Spinal cord (tissue), 9 donors: ENCODE measurements at regions not wholly inside any gene's neighbourhood (a gene's known extent, or its start where the extent isn't known, plus 50 kb on each side); places are given as distances from the start of the nearest gene placed in this dataset.
A peak's percentile ranks its signal among the peaks of the same experiment; 100 is the strongest.

ENCODE experiments used
- DNase-seq, 6 donors: peaks; one replicate each; pipeline versions ENCODE4 v3.0.0 to v3.0.0-alpha.2; 2013 to 2015; ENCODE audit warnings: low spot score in 6 of 6, low read depth in 4 of 6
- H3K27ac ChIP-seq: one replicate; pipeline ENCODE4 v1.5.1; 2013; ENCODE audit warnings: low read depth, low read length, control low read depth
- H3K27me3 ChIP-seq: one replicate; pipeline ENCODE4 v1.6.1; 2013; ENCODE audit warnings: low read length; ENCODE audit not compliant: control insufficient read depth, insufficient read depth
- H3K36me3 ChIP-seq: one replicate; pipeline ENCODE4 v1.6.1; 2013; ENCODE audit warnings: low read length; ENCODE audit not compliant: control insufficient read depth, insufficient read depth
- H3K4me1 ChIP-seq: one replicate; pipeline ENCODE4 v1.6.1; 2013; ENCODE audit warnings: low read length; ENCODE audit not compliant: control insufficient read depth, insufficient read depth
- H3K4me3 ChIP-seq: one replicate; pipeline ENCODE4 v1.5.1; 2013; ENCODE audit warnings: low read depth, low read length, control low read depth
- H3K9me3 ChIP-seq: one replicate; pipeline ENCODE4 v1.6.1; 2013; ENCODE audit warnings: low read length; ENCODE audit not compliant: control insufficient read depth, insufficient read depth
- WGBS: methylation state at CpG from one replicate; pipeline ENCODE4 v1.1.5; 2013; ENCODE audit warnings: missing lambda C conversion rate; ENCODE audit not compliant: insufficient coverage; 5-methylcytosine and 5-hydroxymethylcytosine counted together
- donor health status: healthy.

- H3K27me3 ChIP-seq, result no peaks in the 10 kb centered on the region
- H3K27ac ChIP-seq, result no peak overlapping the region
- no peak overlapping the region for H3K4me3 ChIP-seq
- no peaks in the 10 kb centered on the region for H3K9me3 ChIP-seq
- WGBS, result 100% methylated on average over 2 of the region's 4 CpGs
- H3K36me3 ChIP-seq, result no peaks in the 10 kb centered on the region
- no peak for DNase-seq
- peaks cover 16% of the 10 kb centered on the region for H3K4me1 ChIP-seq
Observed at GRCh38 chr21:35210093-35210492, 161.0 kb upstream of the RUNX1 start.

GRCh38 chr21:35208810-35209517, 159.9 kb upstream of the RUNX1 start:
- DNase-seq, result peak in 1 of 6 donors; percentile 34
- no peak overlapping the region for H3K27ac ChIP-seq
- H3K4me3 ChIP-seq, result no peak overlapping the region
- peaks cover 16% of the 10 kb centered on the region for H3K4me1 ChIP-seq
- H3K9me3 ChIP-seq, result no peaks in the 10 kb centered on the region
- H3K27me3 ChIP-seq, result no peaks in the 10 kb centered on the region
- no peaks in the 10 kb centered on the region for H3K36me3 ChIP-seq
- 55% methylated on average over 4 of the region's 7 CpGs for WGBS

- no peak overlapping the region for H3K27ac ChIP-seq
- no peaks in the 10 kb centered on the region for H3K36me3 ChIP-seq
- no peak for DNase-seq
- H3K4me1 ChIP-seq, result peaks cover 16% of the 10 kb centered on the region
- H3K4me3 ChIP-seq, result no peak overlapping the region
- 90% methylated on average over 7 of the region's 10 CpGs for WGBS
- no peaks in the 10 kb centered on the region for H3K9me3 ChIP-seq
- H3K27me3 ChIP-seq, result no peaks in the 10 kb centered on the region
Observed at GRCh38 chr21:35208104-35208503, 159.0 kb upstream of the RUNX1 start.

- H3K27ac ChIP-seq, result no peak overlapping the region
Observed at GRCh38 chr21:35207322-35207721, 158.2 kb upstream of the RUNX1 start.

GRCh38 chr21:35206141-35207125, 157.3 kb upstream of the RUNX1 start:
- DNase-seq, result no peak
- 60% methylated on average over 9 of the region's 11 CpGs for WGBS
- H3K36me3 ChIP-seq, result no peaks in the 10 kb centered on the region
- peak overlapping the region; percentile 73 for H3K27ac ChIP-seq
- H3K4me3 ChIP-seq, result no peak overlapping the region
- no peaks in the 10 kb centered on the region for H3K27me3 ChIP-seq
- H3K4me1 ChIP-seq, result peaks cover 16% of the 10 kb centered on the region
- H3K9me3 ChIP-seq, result no peaks in the 10 kb centered on the region

More at GRCh38 chr21:35207322-35207721, 158.2 kb upstream of the RUNX1 start:
- Histone ChIP-seq H3K4me1 (peaks cover 16% of the 10 kb centered on the region), H3K27me3 (no peaks in the 10 kb centered on the region), H3K4me3 (no peak overlapping the region), H3K9me3 (no peaks in the 10 kb centered on the region), H3K36me3 (no peaks in the 10 kb centered on the region)
- DNase-seq, result no peak
- 93% methylated on average over 9 of the region's 9 CpGs for WGBS

- 48% methylated on average over 8 of the region's 19 CpGs for WGBS
- no peaks in the 10 kb centered on the region for H3K27me3 ChIP-seq
- peaks cover 16% of the 10 kb centered on the region for H3K4me1 ChIP-seq
- no peaks in the 10 kb centered on the region for H3K9me3 ChIP-seq
- peak overlapping the region; percentile 73 for H3K27ac ChIP-seq
- no peaks in the 10 kb centered on the region for H3K36me3 ChIP-seq
- no peak overlapping the region for H3K4me3 ChIP-seq
- peak in 4 of 6 donors; percentile 35 to 77 (median 48) for DNase-seq
Observed at GRCh38 chr21:35204850-35205541, 155.9 kb upstream of the RUNX1 start.

- Histone ChIP-seq H3K27ac (peak overlapping the region; percentile 35), H3K27me3 (no peaks in the 10 kb centered on the region), H3K4me1 (peaks cover 12% of the 10 kb centered on the region), H3K4me3 (no peak overlapping the region), H3K9me3 (no peaks in the 10 kb centered on the region), H3K36me3 (no peaks in the 10 kb centered on the region)
- no peak for DNase-seq
- 100% methylated on average over 2 of the region's 7 CpGs for WGBS
Observed at GRCh38 chr21:35204125-35204524, 155.0 kb upstream of the RUNX1 start.

- Histone ChIP-seq H3K27me3 (no peaks in the 10 kb centered on the region), H3K36me3 (no peaks in the 10 kb centered on the region), H3K4me1 (peaks cover 12% of the 10 kb centered on the region), H3K4me3 (no peak overlapping the region), H3K27ac (no peak overlapping the region), H3K9me3 (no peaks in the 10 kb centered on the region)
- DNase-seq, result no peak
- WGBS, result 75% methylated on average over 2 of the region's 11 CpGs
Observed at GRCh38 chr21:35203093-35203977, 154.2 kb upstream of the RUNX1 start.

- Histone ChIP-seq H3K36me3 (no peaks in the 10 kb centered on the region), H3K27ac (no peak overlapping the region), H3K4me1 (peaks cover 12% of the 10 kb centered on the region), H3K9me3 (no peaks in the 10 kb centered on the region), H3K4me3 (no peak overlapping the region), H3K27me3 (no peaks in the 10 kb centered on the region)
- DNase-seq, result no peak
Observed at GRCh38 chr21:35202431-35202830, 153.3 kb upstream of the RUNX1 start.
